ENCODE measurements at regions not wholly inside any gene's neighbourhood (a gene's known extent, or its start where the extent isn't known, plus 50 kb on each side); places are given as distances from the start of the nearest gene placed in this dataset.

- no peaks in the 10 kb centered on the region for H3K9me3 Mint-ChIP-seq
Observed at GRCh38 chr11:33978376-33978775, 73.2 kb upstream of the CAPRIN1 start.

More at GRCh38 chr11:33978376-33978775, 73.2 kb upstream of the CAPRIN1 start:
- Histone ChIP-seq H3K79me2 (replicated peaks; ENCODE audit: insufficient read depth) (no peaks in the 10 kb centered on the region), H3K4me2 (no peak overlapping the region), H3K4me1 (ENCODE audit: insufficient read depth) (no peaks in the 10 kb centered on the region), H3K27me3 (ENCODE audit: insufficient read depth) (no peaks in the 10 kb centered on the region), H3K36me3 (ENCODE audit: insufficient read depth) (no peaks in the 10 kb centered on the region), H4K20me1 (replicated peaks; ENCODE audit: insufficient read depth) (no peaks in the 10 kb centered on the region), H2AFZ (peak overlapping the region; percentile 72; the same call in 1 of the 2 replicates), H3K9me2 (ENCODE audit: insufficient read depth) (no peaks in the 10 kb centered on the region), H3F3A (replicated peaks; ENCODE audit: low read depth) (no peaks in the 10 kb centered on the region), H3K4me3 (no peak overlapping the region), H3K27ac (ENCODE audit: low read depth) (no peak overlapping the region)
- Mint-ChIP-seq H3K27me3 (ENCODE audit: insufficient read depth, low read depth, poor library complexity) (no peaks in the 10 kb centered on the region), H3K4me3 (no peak overlapping the region), H3K4me1 (no peaks in the 10 kb centered on the region), H3K27ac (no peak overlapping the region), H3K36me3 (ENCODE audit: low read depth) (no peaks in the 10 kb centered on the region)
- DNase-seq (ENCODE audit: low spot score) (no peak), ATAC-seq (no peak)
- no peak for TF ChIP-seq STAT1 (IDR thresholded peaks at IDR 0.05; ENCODE audit: unreplicated experiment)
- no peak for TF ChIP-seq ZNF331 (CRISPR knock-in tag; IDR thresholded peaks at IDR 0.05; ENCODE audit: low read depth)
- TF ChIP-seq POLR2AphosphoS5 (IDR thresholded peaks at IDR 0.05; ENCODE audit: low read depth) = no peak
- TF ChIP-seq EZH2 (IDR thresholded peaks at IDR 0.05; ENCODE audit: low read depth, unreplicated experiment) = no peak
- TF ChIP-seq ZNF462 (CRISPR knock-in tag; IDR thresholded peaks at IDR 0.05) = no peak
- no peak for TF ChIP-seq CREB1 (CRISPR knock-in tag; IDR thresholded peaks at IDR 0.05; ENCODE audit: low read depth)
- TF ChIP-seq REST (IDR thresholded peaks at IDR 0.05; ENCODE audit: unreplicated experiment) = no peak
- no peak for TF ChIP-seq NANOG (IDR thresholded peaks at IDR 0.05; ENCODE audit: borderline replicate concordance)
- no peak for TF ChIP-seq JUNB (IDR thresholded peaks at IDR 0.05; ENCODE audit: unreplicated experiment)
